Effector memory CD4-positive, alpha-beta T cell (primary cell): ENCODE measurements at regions not wholly inside any gene's neighbourhood (a gene's known extent, or its start where the extent isn't known, plus 50 kb on each side); places are given as distances from the start of the nearest gene placed in this dataset.
"Not testable (repeated sequence)": the region's sequence is repeated elsewhere in the genome, so short reads cannot be mapped to it uniquely, and the experiment has no call there.

Source experiments
- DNase-seq, 3 donors: peaks; one replicate each; pipeline ENCODE4 v3.0.0-alpha.2; 2020
- H3K27ac ChIP-seq: 2 replicates; pipeline ENCODE4 v1.7.0; 2013; ENCODE audit warnings: mild to moderate bottlenecking, low read length, moderate library complexity; ENCODE audit not compliant: insufficient read depth, poor library complexity, severe bottlenecking
- H3K27me3 ChIP-seq: replicated peaks from 2 replicates; pipeline ENCODE4 v1.7.0; 2013; ENCODE audit warnings: mild to moderate bottlenecking, low read length; ENCODE audit not compliant: insufficient read depth, control insufficient read depth, poor library complexity, severe bottlenecking
- H3K36me3 ChIP-seq: 2 replicates; pipeline ENCODE4 v1.7.0; 2013; ENCODE audit warnings: mild to moderate bottlenecking, low read length, moderate library complexity; ENCODE audit not compliant: control insufficient read depth, insufficient read depth
- H3K4me1 ChIP-seq: 2 replicates; pipeline ENCODE4 v1.7.0; 2013; ENCODE audit warnings: low read length, mild to moderate bottlenecking; ENCODE audit not compliant: control insufficient read depth, insufficient read depth, poor library complexity, severe bottlenecking
- H3K4me3 ChIP-seq: 2 replicates; pipeline ENCODE4 v1.7.0; 2013; ENCODE audit warnings: low read length, low read depth, mild to moderate bottlenecking; ENCODE audit not compliant: insufficient read depth, poor library complexity, severe bottlenecking
- H3K9me3 ChIP-seq: 2 replicates; pipeline ENCODE4 v1.7.0; 2013; ENCODE audit warnings: mild to moderate bottlenecking, low read length, moderate library complexity; ENCODE audit not compliant: control insufficient read depth

GRCh38 chr19:41495589-41495988 is 52.6 kb downstream of the ERICH4 start:
- no peak overlapping the region for H3K4me3 ChIP-seq

GRCh38 chr19:41499899-41500298 is 56.9 kb downstream of the ERICH4 start:
- H3K4me1 ChIP-seq = no peaks in the 10 kb centered on the region

More at GRCh38 chr19:41495589-41495988, 52.6 kb downstream of the ERICH4 start:
- H3K9me3 ChIP-seq = no peaks in the 10 kb centered on the region
- no peaks in the 10 kb centered on the region for H3K27me3 ChIP-seq
- H3K27ac ChIP-seq = no peak overlapping the region
- H3K4me1 ChIP-seq = no peaks in the 10 kb centered on the region
- no peaks in the 10 kb centered on the region for H3K36me3 ChIP-seq
- DNase-seq = no peak

GRCh38 chr19:41500443-41500842 is 57.5 kb downstream of the ERICH4 start:
- Histone ChIP-seq H3K4me1 (no peaks in the 10 kb centered on the region), H3K27me3 (no peaks in the 10 kb centered on the region), H3K27ac (no peak overlapping the region), H3K4me3 (no peak overlapping the region), H3K9me3 (no peaks in the 10 kb centered on the region), H3K36me3 (no peaks in the 10 kb centered on the region)
- no peak for DNase-seq

More at GRCh38 chr19:41499899-41500298, 56.9 kb downstream of the ERICH4 start:
- Histone ChIP-seq H3K36me3 (no peaks in the 10 kb centered on the region), H3K9me3 (no peaks in the 10 kb centered on the region), H3K4me3 (no peak overlapping the region), H3K27ac (no peak overlapping the region), H3K27me3 (no peaks in the 10 kb centered on the region)
- no peak for DNase-seq

- no peaks in the 10 kb centered on the region for H3K4me1 ChIP-seq
- H3K27me3 ChIP-seq = no peaks in the 10 kb centered on the region
- no peaks in the 10 kb centered on the region for H3K9me3 ChIP-seq
- no peak overlapping the region for H3K27ac ChIP-seq
- DNase-seq = no peak
- H3K36me3 ChIP-seq = no peaks in the 10 kb centered on the region
- H3K4me3 ChIP-seq = no peak overlapping the region
Measured at GRCh38 chr19:41501854-41502253, 58.9 kb downstream of the ERICH4 start.

- Histone ChIP-seq H3K4me1 (no peaks in the 10 kb centered on the region), H3K27me3 (no peaks in the 10 kb centered on the region)
- DNase-seq = no peak
Measured at GRCh38 chr19:41505105-41505504, 62.1 kb downstream of the ERICH4 start.

GRCh38 chr19:41510484-41510883 is 65.5 kb upstream of the CEACAM21 start:
- H3K27me3 ChIP-seq = peaks cover 7% of the 10 kb centered on the region
- no peak for DNase-seq

More at GRCh38 chr19:41505105-41505504, 62.1 kb downstream of the ERICH4 start:
- Histone ChIP-seq H3K27ac (no peak overlapping the region), H3K4me3 (no peak overlapping the region), H3K9me3 (no peaks in the 10 kb centered on the region), H3K36me3 (no peaks in the 10 kb centered on the region)

GRCh38 chr19:41511628-41512027 is 64.3 kb upstream of the CEACAM21 start:
- Histone ChIP-seq H3K4me1 (no peaks in the 10 kb centered on the region), H3K9me3 (no peaks in the 10 kb centered on the region), H3K4me3 (no peak overlapping the region), H3K27ac (no peak overlapping the region), H3K36me3 (no peaks in the 10 kb centered on the region), H3K27me3 (peaks cover 7% of the 10 kb centered on the region)
- no peak for DNase-seq

More at GRCh38 chr19:41510484-41510883, 65.5 kb upstream of the CEACAM21 start:
- no peaks in the 10 kb centered on the region for H3K4me1 ChIP-seq
- H3K27ac ChIP-seq = no peak overlapping the region
- H3K9me3 ChIP-seq = no peaks in the 10 kb centered on the region
- H3K4me3 ChIP-seq = no peak overlapping the region
- no peaks in the 10 kb centered on the region for H3K36me3 ChIP-seq

- H3K27ac ChIP-seq = no peak overlapping the region
- no peak for DNase-seq
- H3K27me3 ChIP-seq = peaks cover 7% of the 10 kb centered on the region
- no peaks in the 10 kb centered on the region for H3K36me3 ChIP-seq
- H3K4me1 ChIP-seq = no peaks in the 10 kb centered on the region
- H3K9me3 ChIP-seq = no peaks in the 10 kb centered on the region
- no peak overlapping the region for H3K4me3 ChIP-seq
Measured at GRCh38 chr19:41515015-41515652, 60.8 kb upstream of the CEACAM21 start.

- H3K4me3 ChIP-seq, H3K36me3 ChIP-seq, H3K4me1 ChIP-seq, H3K9me3 ChIP-seq, H3K27ac ChIP-seq, DNase-seq, H3K27me3 ChIP-seq: not testable (repeated sequence)
Measured at GRCh38 chr19:41516292-41517171, 59.4 kb upstream of the CEACAM21 start.

GRCh38 chr19:41518141-41518540 is 57.8 kb upstream of the CEACAM21 start:
- H3K27me3 ChIP-seq = peaks cover 7% of the 10 kb centered on the region
- H3K9me3 ChIP-seq = no peaks in the 10 kb centered on the region
- no peak overlapping the region for H3K4me3 ChIP-seq
- peaks cover 8% of the 10 kb centered on the region for H3K4me1 ChIP-seq
- H3K27ac ChIP-seq = no peak overlapping the region
- no peak for DNase-seq
- no peaks in the 10 kb centered on the region for H3K36me3 ChIP-seq
